ENCODE measurements at regions not wholly inside any gene's neighbourhood (a gene's known extent, or its start where the extent isn't known, plus 50 kb on each side); places are given as distances from the start of the nearest gene placed in this dataset.
"Not testable (repeated sequence)": the region's sequence is repeated elsewhere in the genome, so short reads cannot be mapped to it uniquely, and the experiment has no call there.

DNA sequence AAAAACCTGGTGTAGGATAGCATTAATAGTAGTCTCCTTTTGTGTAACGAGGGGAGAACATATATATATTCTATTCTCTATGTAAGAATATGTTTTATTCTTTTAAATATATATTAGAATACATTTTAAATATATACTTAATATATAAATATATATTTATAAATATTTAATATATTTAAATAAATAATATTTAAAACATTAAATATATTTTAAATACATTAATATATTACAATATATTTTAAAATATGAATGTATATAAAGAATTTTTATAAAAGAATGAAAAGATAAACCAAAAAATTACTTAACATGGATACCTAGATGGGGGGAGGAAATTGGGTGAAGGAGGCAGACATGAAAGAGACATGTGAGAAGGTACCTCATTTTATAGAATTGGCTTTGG is 53.0 kb upstream of the ZNF831 start:
- ATAC-seq = no peak
- DNase-seq = no peak
- Histone ChIP-seq H3K36me3 (ENCODE audit: low read depth) (no peaks in the 10 kb centered on the region), H3K4me3 (no peak overlapping the region), H3K9me3 (no peaks in the 10 kb centered on the region), H3K4me1 (ENCODE audit: low read depth) (no peaks in the 10 kb centered on the region)
- intact Hi-C loops (cut with DNase I, micrococcal nuclease) = no loop called here
- TF ChIP-seq, protein P1, sequence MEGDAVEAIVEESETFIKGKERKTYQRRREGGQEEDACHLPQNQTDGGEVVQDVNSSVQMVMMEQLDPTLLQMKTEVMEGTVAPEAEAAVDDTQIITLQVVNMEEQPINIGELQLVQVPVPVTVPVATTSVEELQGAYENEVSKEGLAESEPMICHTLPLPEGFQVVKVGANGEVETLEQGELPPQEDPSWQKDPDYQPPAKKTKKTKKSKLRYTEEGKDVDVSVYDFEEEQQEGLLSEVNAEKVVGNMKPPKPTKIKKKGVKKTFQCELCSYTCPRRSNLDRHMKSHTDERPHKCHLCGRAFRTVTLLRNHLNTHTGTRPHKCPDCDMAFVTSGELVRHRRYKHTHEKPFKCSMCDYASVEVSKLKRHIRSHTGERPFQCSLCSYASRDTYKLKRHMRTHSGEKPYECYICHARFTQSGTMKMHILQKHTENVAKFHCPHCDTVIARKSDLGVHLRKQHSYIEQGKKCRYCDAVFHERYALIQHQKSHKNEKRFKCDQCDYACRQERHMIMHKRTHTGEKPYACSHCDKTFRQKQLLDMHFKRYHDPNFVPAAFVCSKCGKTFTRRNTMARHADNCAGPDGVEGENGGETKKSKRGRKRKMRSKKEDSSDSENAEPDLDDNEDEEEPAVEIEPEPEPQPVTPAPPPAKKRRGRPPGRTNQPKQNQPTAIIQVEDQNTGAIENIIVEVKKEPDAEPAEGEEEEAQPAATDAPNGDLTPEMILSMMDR (IDR thresholded peaks at IDR 0.05) = no peak

DNA sequence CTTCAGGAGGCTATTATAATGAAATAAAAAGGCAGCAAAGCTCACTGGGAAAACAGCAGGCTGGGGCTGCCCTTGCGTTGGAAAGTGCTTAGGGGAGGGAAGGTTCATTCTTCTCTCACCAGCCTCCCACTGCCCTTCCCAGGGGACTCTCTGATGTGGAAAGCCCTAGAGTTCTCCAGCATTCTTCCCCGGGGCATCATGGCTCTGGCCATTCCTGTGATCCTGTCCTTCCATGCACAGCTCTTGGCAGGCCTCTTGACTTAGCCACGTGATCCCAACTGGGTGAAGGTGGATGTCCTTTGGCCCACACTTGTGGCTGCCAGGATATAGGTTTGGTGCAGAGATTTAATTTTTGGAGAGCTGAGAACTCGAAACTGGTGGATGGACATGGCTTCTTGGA is 58.0 kb upstream of the ZNF831 start:
- Histone ChIP-seq H3K4me3 (no peak overlapping the region), H3K9me3 (no peaks in the 10 kb centered on the region), H3K36me3 (ENCODE audit: low read depth) (no peaks in the 10 kb centered on the region), H3K4me1 (ENCODE audit: low read depth) (no peaks in the 10 kb centered on the region)
- ATAC-seq (no peak), DNase-seq (no peak)
- intact Hi-C loops (cut with DNase I, micrococcal nuclease) = loop anchor here in 1 of 2 donors (10.0 kb wide), 1 partner anchor 89 kb away; no protein-coding TSS in a partner anchor
- TF ChIP-seq, protein P1 (IDR thresholded peaks at IDR 0.05) = no peak

DNA sequence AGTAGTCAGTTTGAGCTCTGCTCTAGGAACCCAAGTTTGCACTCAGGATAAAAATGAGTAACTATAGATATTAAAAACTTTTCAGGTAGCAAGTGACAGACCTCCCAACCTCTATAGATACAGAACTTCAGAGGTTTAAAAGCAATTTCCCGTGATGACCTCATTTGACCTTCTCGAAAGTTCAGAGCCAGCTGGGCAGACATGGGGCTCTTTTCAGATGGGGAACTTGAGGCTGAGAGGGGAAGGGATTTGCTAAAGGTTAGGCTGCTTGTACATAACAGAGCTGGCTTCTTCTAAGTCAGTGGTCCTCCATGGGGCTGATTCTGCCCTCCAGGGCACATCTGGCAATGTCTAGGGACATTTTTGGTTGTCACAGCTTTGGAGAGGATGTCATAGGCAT is 58.8 kb upstream of the ZNF831 start:
- H3K9me3 ChIP-seq = no peaks in the 10 kb centered on the region
- intact Hi-C loops (cut with DNase I, micrococcal nuclease) = loop anchor here in 1 of 2 donors (10.0 kb wide), 1 partner anchor 90 kb away; no protein-coding TSS in a partner anchor
- DNase-seq (no peak), ATAC-seq (no peak)
- H3K4me3 ChIP-seq = no peak overlapping the region
- TF ChIP-seq, protein P1 (IDR thresholded peaks at IDR 0.05) = no peak
- no peaks in the 10 kb centered on the region for H3K36me3 ChIP-seq (ENCODE audit: low read depth)
- no peaks in the 10 kb centered on the region for H3K4me1 ChIP-seq (ENCODE audit: low read depth)

DNA sequence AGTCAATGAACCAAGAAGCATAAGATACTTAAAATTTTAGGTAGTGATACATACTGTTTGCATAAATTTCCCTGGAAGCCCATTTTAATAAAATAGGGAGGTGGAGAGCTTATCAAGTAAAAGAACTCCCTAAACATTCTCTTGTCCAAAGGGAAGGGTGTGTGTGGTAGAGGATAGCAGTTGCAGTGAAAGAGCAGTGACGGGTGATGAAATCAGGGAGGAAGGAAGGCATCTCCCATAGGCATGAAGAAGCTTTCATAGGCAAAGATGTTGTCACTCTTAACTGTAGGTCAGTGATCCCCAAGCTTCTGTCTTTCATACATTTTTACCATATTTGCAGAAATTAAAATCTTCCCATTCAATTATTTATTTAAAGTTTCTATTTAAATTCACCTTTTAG is 60.0 kb upstream of the ZNF831 start:
- Histone ChIP-seq H3K36me3 (ENCODE audit: low read depth) (no peaks in the 10 kb centered on the region), H3K4me1 (ENCODE audit: low read depth) (no peaks in the 10 kb centered on the region), H3K9me3 (no peaks in the 10 kb centered on the region), H3K4me3 (no peak overlapping the region)
- TF ChIP-seq, protein P1 (IDR thresholded peaks at IDR 0.05) = no peak
- ATAC-seq (no peak), DNase-seq (no peak)
- intact Hi-C loops (cut with DNase I, micrococcal nuclease) = loop anchor here in 1 of 2 donors (10.0 kb wide), 1 partner anchor 91 kb away; no protein-coding TSS in a partner anchor

DNA sequence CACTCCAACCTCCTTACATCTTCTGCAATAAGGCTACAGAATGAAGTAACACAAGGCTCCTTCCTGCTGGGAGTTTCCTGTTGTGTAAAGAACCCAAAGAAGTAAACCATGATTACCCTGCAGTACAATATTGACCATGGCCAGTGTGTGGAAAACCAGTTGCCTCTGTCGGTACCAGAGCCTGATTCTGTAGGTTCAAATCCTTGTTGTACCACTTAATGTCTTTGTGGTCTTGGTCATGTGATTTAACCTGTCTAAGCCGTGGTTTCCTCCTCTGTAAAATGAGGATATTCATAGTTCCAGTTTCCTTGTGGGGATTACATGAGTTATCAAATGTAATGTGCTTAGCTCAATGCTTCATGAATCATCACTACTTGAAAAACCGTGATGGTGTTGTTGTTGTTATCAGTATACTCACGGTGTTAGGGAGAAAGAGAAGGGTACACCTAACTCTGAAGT is 60.3 kb upstream of the PRELID3B start:
- Histone ChIP-seq H3K4me3 (no peak overlapping the region), H3K4me1 (ENCODE audit: low read depth) (no peaks in the 10 kb centered on the region), H3K9me3 (no peaks in the 10 kb centered on the region), H3K36me3 (ENCODE audit: low read depth) (no peaks in the 10 kb centered on the region)
- DNase-seq (no peak), ATAC-seq (no peak)
- TF ChIP-seq, protein P1 (IDR thresholded peaks at IDR 0.05) = no peak
- intact Hi-C loops (cut with DNase I, micrococcal nuclease) = loop anchor here in 1 of 2 donors (10.0 kb wide), 1 partner anchor 92 kb away; no protein-coding TSS in a partner anchor

DNA sequence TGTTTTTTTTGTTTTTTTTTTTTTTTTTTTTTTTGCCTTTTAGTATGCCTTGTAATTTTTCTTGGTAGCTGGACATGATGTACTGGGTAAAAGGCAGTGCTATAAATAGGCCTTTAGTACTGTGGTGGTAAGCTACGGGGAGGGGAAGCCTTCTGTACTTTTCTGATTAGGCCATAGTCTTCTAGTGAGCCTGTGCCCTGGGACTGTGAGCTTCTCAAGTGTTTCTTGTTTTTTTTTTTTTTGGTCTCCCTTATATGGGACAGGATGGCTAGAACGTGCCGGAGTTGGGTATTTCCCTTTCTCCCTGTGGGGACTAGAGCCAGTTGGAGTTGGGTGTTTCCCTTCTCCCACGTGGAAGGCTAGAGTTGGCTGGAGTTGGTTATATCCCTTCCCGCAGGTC is 59.4 kb upstream of the PRELID3B start:
- ATAC-seq = no peak
- Histone ChIP-seq H3K4me3 (no peak overlapping the region), H3K4me1 (ENCODE audit: low read depth) (no peaks in the 10 kb centered on the region), H3K9me3 (no peaks in the 10 kb centered on the region), H3K36me3 (ENCODE audit: low read depth) (no peaks in the 10 kb centered on the region)
- no peak for DNase-seq
- intact Hi-C loops (cut with DNase I, micrococcal nuclease) = loop anchor here in 1 of 2 donors (10.0 kb wide), 1 partner anchor 93 kb away; no protein-coding TSS in a partner anchor
- TF ChIP-seq, protein P1 (IDR thresholded peaks at IDR 0.05) = no peak

DNA sequence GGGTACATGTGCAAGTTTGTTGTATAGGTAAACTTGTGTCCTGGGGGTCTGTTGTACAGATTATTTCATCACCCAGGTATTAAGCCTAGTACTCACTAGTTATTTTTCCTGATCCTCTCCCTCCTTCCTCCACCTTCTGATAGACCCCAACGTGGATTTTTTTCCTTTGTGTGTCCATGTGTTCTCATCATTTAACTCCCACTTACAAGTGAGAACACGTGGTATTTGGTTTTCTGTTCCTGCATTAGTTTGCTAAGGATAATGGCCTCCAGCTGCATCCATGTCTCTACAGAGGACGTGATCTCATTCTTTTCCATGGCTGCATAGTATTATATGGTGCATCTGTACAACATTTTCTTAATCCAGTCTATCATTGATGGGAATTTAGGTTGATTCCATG is 57.3 kb upstream of the PRELID3B start:
- not testable (repeated sequence) for H3K4me1 ChIP-seq (ENCODE audit: low read depth); ATAC-seq; H3K9me3 ChIP-seq; H3K36me3 ChIP-seq (ENCODE audit: low read depth); DNase-seq; H3K4me3 ChIP-seq
- intact Hi-C loops (cut with DNase I, micrococcal nuclease) = loop anchor here in 1 of 2 donors (10.0 kb wide), 1 partner anchor 95 kb away; no protein-coding TSS in a partner anchor

Measured in mucosa of descending colon (tissue), 3 donors.